HUES48 (cell line): ENCODE measurements at regions not wholly inside any gene's neighbourhood (a gene's known extent, or its start where the extent isn't known, plus 50 kb on each side); places are given as distances from the start of the nearest gene placed in this dataset.

ENCODE experiments used
- H3K27ac ChIP-seq: one replicate; pipeline ENCODE4 v1.7.0; 2013; ENCODE audit warnings: low read depth, low read length, inconsistent platforms
- H3K27me3 ChIP-seq: 2 replicates; pipeline ENCODE4 v1.6.1; 2013; ENCODE audit warnings: mild to moderate bottlenecking, low read length; ENCODE audit not compliant: control insufficient read depth, insufficient read depth
- H3K36me3 ChIP-seq: 2 replicates; pipeline ENCODE4 v1.6.1; 2013; ENCODE audit warnings: low read length; ENCODE audit not compliant: control insufficient read depth, insufficient read depth
- H3K4me1 ChIP-seq: 2 replicates; pipeline ENCODE4 v1.6.1; 2013; ENCODE audit warnings: mild to moderate bottlenecking, low read length; ENCODE audit not compliant: control insufficient read depth, insufficient read depth
- H3K4me3 ChIP-seq: 2 replicates; pipeline ENCODE4 v1.5.1; 2013; ENCODE audit warnings: mild to moderate bottlenecking, low read depth, low read length
- H3K9ac ChIP-seq: 2 replicates; pipeline ENCODE4 v1.6.1; 2013; ENCODE audit warnings: mild to moderate bottlenecking, low read depth, low read length, moderate library complexity
- H3K9me3 ChIP-seq: 2 replicates; pipeline ENCODE4 v1.6.1; 2013; ENCODE audit warnings: low read length; ENCODE audit not compliant: control insufficient read depth, insufficient read depth

DNA sequence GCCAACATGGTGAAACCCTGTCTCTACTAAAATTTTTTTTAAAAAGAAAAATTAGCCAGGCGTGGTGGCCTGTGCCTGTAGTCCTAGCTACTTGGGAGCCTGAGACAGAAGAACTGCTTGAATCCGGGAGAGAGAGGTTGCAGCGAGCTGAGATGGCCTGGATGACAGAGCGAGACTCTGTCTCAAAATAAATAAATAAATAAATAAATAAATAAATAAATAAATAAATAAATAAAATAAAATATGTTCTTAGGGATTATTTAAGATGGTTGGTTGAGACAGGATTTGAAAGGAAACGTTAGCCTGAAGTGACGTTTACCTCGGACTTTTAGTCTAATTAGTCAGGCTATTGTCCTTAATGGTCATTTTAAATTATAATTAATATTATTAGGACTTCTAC lies 88.5 kb upstream of the CHRM3 start:
- Histone ChIP-seq H3K27me3 (no peaks in the 10 kb centered on the region), H3K4me3 (no peak overlapping the region), H3K9ac (no peak overlapping the region), H3K36me3 (no peaks in the 10 kb centered on the region), H3K9me3 (no peaks in the 10 kb centered on the region), H3K27ac (no peak overlapping the region), H3K4me1 (no peaks in the 10 kb centered on the region)

DNA sequence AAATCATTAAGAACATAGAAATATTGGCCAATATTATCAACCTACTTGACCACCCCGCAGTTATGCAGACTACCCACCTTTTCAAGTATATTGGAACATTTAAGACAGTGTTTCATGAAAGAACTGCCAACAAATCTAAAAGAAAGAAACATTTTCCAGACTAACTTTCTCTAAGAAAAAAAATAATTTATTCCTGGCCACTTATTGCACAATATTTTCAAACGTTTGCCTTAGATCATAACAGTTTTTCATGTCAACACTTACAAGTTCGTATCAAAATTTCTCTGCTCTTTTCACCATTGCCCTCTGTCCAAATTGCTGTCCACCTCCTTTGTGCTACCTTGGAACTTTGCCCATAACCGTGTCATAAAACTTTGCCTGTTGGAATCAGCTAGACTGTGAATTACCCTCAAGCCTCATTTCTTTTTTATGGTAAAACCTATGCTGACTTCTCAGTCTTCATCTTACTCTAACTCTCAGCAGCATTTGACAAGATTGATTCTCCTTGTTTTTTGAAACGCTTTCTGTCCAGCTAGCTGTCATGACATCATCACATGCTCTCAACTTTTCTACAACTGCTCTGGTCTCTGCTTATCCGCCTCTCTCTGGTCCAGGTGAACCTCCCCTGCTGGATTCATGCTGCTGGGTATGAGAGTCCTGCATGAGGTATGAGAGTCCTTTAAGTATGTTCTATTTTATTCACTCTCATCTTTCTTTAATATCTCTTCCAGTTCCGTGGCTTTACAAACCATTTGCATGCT lies 92.8 kb upstream of the CHRM3 start:
- H3K36me3 ChIP-seq, result no peaks in the 10 kb centered on the region
- no peaks in the 10 kb centered on the region for H3K27me3 ChIP-seq
- no peak overlapping the region for H3K27ac ChIP-seq
- no peak overlapping the region for H3K4me3 ChIP-seq
- H3K4me1 ChIP-seq, result peaks cover 5% of the 10 kb centered on the region
- no peak overlapping the region for H3K9ac ChIP-seq
- no peaks in the 10 kb centered on the region for H3K9me3 ChIP-seq

DNA sequence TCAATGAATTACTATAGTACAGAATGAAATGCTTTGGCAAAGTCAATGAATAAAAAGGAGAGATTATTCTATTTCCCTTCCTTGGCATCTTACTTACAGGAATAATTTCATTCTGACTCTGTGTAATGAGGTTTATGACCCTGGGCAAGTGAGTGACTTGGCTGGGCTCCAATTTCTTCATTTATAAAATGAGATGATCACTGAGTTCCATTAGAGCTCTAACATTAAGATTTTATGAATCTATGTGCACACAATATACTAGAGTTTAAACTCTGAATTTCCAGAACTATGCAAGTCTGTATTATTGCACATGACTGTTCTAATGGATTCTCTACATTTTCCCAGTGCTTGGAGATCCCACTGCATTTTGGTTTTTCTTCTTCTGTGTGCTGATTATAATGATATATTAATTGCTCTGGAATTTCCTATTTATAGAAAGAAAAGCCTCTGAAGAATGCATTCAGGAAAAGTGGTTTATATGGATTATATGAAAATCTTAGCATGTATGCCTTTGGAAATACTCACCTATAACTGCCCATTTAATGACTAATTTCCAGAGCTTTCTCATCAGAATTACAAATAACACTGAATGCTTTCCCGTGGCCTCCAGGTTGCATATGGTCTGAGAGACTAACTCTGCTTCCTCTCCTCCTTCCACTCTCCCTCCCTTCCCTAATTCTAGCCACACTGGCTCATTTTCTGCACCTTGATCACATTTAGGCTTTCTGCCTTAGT lies 97.4 kb upstream of the CHRM3 start:
- H3K27me3 ChIP-seq, result no peaks in the 10 kb centered on the region
- peaks cover 13% of the 10 kb centered on the region for H3K9me3 ChIP-seq
- no peaks in the 10 kb centered on the region for H3K36me3 ChIP-seq
- no peak overlapping the region for H3K27ac ChIP-seq
- peaks cover 33% of the 10 kb centered on the region for H3K4me1 ChIP-seq
- H3K9ac ChIP-seq, result no peak overlapping the region
- no peak overlapping the region for H3K4me3 ChIP-seq

DNA sequence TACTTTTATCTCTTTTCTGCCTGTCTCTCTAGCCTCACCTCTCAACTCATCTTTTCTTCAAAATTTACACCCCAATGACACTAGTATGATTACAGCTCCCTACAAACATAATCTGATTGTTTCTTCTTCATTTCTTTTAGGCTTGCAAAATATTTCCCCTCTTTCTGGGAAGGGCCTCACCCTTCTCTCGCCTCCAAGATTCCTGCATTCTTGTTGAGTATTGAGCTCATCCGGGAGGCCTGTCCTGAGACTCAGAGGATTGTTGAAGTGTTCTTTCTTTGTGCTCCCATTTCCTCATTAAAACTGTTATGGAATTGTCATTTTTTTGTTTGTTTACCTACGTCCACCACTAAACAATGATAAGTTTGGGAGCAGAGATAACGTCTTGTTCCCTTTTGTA lies 99.1 kb upstream of the CHRM3 start:
- Histone ChIP-seq H3K36me3 (no peaks in the 10 kb centered on the region), H3K9ac (no peak overlapping the region), H3K4me1 (peaks cover 33% of the 10 kb centered on the region), H3K27ac (peak overlapping the region; percentile 24), H3K27me3 (no peaks in the 10 kb centered on the region), H3K9me3 (peaks cover 13% of the 10 kb centered on the region), H3K4me3 (no peak overlapping the region)

DNA sequence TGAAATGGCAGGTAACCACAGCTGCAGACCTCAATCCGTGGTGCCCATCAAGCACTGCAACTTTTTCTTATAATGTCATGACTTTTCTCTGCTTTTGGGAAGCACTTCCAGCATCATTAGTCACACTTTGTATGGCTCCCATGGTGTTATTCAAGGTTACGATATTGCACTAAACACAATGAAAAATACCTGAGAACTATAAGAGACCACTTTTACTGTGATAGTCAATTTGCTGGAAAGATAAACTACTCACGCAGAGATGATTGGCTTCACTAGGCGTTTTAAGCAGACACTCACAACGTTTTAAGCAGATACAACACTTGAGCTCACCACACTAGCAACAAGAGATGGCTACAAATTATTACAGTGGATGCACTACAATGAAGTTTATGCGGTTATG lies 103.2 kb upstream of the CHRM3 start:
- Histone ChIP-seq H3K36me3 (no peaks in the 10 kb centered on the region), H3K27me3 (no peaks in the 10 kb centered on the region), H3K9me3 (peaks cover 13% of the 10 kb centered on the region), H3K4me1 (peaks cover 25% of the 10 kb centered on the region), H3K4me3 (no peak overlapping the region), H3K27ac (no peak overlapping the region), H3K9ac (no peak overlapping the region)

DNA sequence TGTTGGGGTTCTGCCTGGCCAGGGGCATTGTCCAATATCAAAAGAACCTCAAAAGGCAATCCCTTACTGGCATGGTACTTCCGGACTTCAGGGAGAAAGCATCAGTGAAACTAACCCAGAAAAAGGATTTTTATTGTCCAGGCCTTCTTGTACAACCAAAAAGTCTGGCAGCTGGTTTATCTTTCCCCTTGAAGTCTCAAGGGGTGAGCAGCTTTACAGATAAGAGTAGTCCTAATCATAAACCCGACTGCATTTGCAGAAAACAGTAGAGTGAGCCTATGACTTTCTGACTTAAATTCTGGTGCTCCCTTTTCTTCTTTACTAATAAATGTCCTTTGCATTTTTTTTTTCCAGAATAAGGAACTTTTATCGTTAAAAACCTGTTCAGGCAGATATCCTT lies 104.0 kb upstream of the CHRM3 start:
- Histone ChIP-seq H3K27me3 (no peaks in the 10 kb centered on the region), H3K9me3 (peaks cover 13% of the 10 kb centered on the region), H3K9ac (no peak overlapping the region), H3K36me3 (no peaks in the 10 kb centered on the region), H3K4me3 (no peak overlapping the region), H3K27ac (no peak overlapping the region), H3K4me1 (peaks cover 19% of the 10 kb centered on the region)

DNA sequence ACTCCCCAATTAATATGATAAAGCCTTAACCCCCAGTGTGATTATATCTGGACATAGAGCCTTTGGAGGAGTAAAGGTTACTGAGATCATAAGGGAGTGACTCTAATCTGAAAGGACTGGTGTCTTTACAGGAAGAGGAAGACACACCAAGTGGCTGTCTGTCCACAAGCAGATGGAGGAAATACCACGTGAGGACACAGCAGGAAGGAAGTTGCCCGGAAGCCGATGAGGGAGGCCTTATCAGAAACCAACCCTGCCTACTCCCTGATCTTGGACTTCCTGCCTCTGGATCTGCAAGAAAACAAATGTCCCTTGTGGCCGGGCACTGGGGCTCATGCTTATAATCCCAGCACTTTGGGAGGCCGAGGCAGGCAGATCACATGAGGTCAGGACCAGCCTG lies 110.3 kb upstream of the CHRM3 start:
- H3K27me3 ChIP-seq, result no peaks in the 10 kb centered on the region
- no peaks in the 10 kb centered on the region for H3K36me3 ChIP-seq
- no peaks in the 10 kb centered on the region for H3K4me1 ChIP-seq
- no peaks in the 10 kb centered on the region; the same call in 1 of the 2 replicates for H3K9me3 ChIP-seq
- no peak overlapping the region for H3K4me3 ChIP-seq
- no peak overlapping the region for H3K9ac ChIP-seq
- no peak overlapping the region for H3K27ac ChIP-seq

DNA sequence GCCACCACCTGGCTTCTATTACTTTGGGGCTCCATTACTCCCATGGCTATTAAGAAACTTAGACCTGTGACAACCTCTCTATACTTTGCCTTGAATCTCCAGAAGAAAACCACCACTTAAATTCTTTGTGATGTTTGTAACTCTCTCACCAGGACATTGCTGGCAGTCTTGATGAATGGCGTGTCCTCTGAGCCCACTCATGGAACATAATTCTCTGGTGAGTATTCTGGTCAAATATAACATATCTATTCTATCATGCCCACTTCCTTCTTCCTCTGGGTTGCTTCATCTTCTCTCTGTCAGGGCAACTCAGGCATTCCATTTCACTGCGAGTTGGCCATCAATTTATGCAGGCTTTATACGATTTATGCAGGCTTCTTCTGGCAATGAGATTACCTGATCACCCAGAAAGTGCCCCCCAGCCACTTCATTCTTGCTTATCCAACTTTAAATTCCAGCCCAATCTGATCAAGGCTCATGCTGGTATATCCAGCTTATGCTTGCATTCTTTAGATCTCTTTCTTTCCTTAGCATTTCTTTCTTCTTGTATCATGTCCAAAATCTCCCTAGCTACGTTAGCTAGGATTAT lies 112.0 kb upstream of the CHRM3 start:
- no peaks in the 10 kb centered on the region for H3K27me3 ChIP-seq
- H3K4me3 ChIP-seq, result no peak overlapping the region
- H3K4me1 ChIP-seq, result no peaks in the 10 kb centered on the region
- no peak overlapping the region for H3K9ac ChIP-seq
- H3K36me3 ChIP-seq, result no peaks in the 10 kb centered on the region
- H3K9me3 ChIP-seq, result no peaks in the 10 kb centered on the region; the same call in 1 of the 2 replicates
- no peak overlapping the region for H3K27ac ChIP-seq

DNA sequence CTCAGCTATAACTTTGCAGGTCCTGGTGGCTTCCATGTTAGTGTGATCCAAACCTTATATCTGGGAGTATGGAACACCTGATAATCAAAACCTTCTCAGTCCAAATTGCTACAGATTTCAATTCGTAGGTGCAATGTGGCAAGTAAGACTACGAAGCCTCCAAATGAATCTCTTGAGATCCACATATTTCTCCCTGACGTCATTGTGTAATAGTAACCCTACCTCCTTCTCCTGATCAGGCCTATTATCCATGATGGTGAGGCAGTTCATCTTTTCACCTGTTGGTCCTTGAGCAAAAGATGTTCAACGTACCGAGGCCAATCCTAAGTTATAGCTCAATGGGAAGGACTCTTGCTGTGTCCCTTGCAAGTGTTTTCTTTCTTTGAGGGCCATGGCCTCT lies 115.9 kb upstream of the CHRM3 start:
- H3K9ac ChIP-seq, result no peak overlapping the region
- H3K36me3 ChIP-seq, result no peaks in the 10 kb centered on the region
- H3K9me3 ChIP-seq, result no peaks in the 10 kb centered on the region; the same call in 1 of the 2 replicates
- no peak overlapping the region for H3K27ac ChIP-seq
- H3K4me1 ChIP-seq, result no peaks in the 10 kb centered on the region
- H3K4me3 ChIP-seq, result no peak overlapping the region
- H3K27me3 ChIP-seq, result no peaks in the 10 kb centered on the region

DNA sequence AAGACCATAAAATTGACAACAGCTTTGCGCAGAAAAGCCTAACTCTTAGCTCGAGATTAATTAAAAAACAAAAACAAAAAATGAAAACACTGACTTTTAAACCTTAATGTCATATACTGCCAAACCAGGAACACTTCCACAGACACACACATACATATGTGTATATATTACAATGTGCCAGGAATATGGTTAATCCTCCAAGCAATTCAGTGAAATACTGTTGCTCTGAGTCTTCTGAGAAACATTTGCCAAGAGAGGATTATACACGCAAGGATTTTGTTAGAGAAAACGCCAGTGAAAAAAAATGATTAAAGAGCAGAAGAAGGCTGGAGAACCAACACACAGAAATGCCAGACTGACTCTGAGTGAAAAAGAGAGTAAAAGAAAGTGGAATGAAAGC lies 116.7 kb upstream of the CHRM3 start:
- Histone ChIP-seq H3K4me1 (no peaks in the 10 kb centered on the region), H3K27ac (no peak overlapping the region), H3K4me3 (no peak overlapping the region), H3K27me3 (no peaks in the 10 kb centered on the region), H3K9ac (no peak overlapping the region), H3K36me3 (no peaks in the 10 kb centered on the region), H3K9me3 (no peaks in the 10 kb centered on the region; the same call in 1 of the 2 replicates)

DNA sequence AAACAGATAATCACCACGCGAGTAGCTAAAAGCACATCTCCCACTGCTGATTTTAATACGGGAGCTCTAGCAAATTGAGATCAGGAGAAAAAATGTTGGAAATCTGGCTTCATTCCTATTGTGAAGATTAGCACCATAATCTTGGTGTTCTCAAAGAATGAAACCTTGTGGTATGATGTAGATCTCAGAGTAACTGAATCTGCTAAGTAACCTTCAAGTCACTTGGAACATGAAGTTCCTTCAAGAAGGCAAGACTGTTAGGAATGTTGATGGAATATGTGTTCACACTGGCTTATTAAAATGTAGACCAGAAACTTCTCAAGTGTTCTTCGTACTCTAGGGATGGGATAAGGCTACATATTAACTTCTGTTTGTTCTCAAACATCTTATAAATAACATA lies 117.4 kb upstream of the CHRM3 start:
- H3K9me3 ChIP-seq, result no peaks in the 10 kb centered on the region; the same call in 1 of the 2 replicates
- no peak overlapping the region for H3K4me3 ChIP-seq
- H3K9ac ChIP-seq, result no peak overlapping the region
- H3K27me3 ChIP-seq, result no peaks in the 10 kb centered on the region
- no peaks in the 10 kb centered on the region for H3K4me1 ChIP-seq
- H3K27ac ChIP-seq, result no peak overlapping the region
- H3K36me3 ChIP-seq, result no peaks in the 10 kb centered on the region
